HG02852 (cell line): ENCODE measurements at regions not wholly inside any gene's neighbourhood (a gene's known extent, or its start where the extent isn't known, plus 50 kb on each side); places are given as distances from the start of the nearest gene placed in this dataset.
A peak's percentile ranks its signal among the peaks of the same experiment; 100 is the strongest.

ENCODE experiments used
- ATAC-seq: cut with Tn5 transposase; IDR thresholded peaks from one replicate; pipeline ENCODE4 v1.9.1; 2021; ENCODE audit warnings: mild to moderate bottlenecking, moderate library complexity; ENCODE audit not compliant: unreplicated experiment

DNA sequence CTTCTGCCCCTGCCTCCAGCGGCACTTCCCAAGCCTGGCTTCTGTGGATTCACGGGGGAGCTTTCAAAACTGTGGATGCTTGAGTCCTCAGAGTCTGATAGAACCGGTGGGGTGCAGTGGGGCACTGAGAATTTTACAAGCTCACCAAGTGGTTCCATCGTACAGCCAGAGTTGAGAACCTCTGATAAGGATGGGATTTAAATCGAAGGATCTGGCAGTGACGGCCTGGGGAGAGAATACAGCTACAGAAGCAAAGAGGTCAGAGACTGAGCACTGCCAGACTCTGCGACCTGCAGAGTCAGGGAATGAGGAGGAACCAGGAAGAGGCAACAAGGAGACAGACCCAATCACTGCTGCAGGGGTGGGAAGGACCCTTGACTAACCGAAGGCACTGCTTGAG lies 124.6 kb upstream of the BOD1 start:
- ATAC-seq, result no peak

DNA sequence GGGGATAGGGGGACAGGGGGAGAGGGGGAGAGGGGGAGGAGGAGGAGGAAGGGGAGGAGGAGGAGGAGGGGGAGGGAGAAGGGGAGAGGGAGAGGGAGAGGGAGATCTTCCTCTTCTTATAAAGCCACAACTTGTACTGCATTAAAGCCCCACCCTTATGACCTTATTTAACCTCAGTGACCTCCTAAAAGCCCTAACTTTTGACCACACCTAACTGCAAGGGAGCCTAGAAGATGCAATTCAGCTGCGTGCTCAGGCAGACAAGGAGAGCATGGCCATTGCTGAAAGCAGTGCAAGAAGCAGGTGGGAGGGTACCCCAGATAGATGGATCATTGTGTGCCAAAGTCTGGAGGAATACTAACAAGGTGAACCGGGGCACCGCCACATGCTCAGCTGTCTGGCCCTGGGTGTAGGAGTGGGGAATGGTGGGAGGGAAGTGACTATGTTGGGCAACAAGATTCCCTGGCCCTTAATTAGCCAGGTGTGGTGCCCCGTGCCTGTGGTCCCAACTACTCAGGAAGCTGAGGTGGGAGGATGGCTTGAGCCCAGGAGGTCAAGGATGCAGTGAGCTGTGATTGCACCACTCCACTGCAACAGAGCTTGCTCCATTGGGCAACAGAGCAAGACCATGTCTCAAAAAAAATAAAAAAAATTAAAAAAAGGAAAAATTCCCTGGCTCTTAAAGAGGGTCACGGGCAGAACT lies 125.4 kb upstream of the BOD1 start:
- peak; percentile 22 for ATAC-seq

DNA sequence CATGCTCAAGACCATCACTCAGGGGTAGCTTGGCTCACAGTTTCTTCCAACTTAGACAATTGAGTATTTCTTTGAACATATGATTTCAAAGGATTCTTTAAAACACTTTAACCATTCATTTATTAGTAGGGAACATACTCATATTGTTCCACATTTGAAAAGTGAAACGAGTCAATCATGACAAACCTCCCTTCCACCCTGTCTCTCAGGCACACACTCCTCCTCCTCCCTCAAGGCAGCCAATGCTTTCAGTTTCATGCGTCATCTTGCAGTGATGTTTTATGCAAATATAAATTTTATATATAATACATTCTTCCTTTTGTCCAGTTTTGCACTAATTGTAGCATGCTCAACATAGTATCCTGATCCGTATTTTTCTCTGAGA lies 126.0 kb upstream of the BOD1 start:
- ATAC-seq, result peak; percentile 82

DNA sequence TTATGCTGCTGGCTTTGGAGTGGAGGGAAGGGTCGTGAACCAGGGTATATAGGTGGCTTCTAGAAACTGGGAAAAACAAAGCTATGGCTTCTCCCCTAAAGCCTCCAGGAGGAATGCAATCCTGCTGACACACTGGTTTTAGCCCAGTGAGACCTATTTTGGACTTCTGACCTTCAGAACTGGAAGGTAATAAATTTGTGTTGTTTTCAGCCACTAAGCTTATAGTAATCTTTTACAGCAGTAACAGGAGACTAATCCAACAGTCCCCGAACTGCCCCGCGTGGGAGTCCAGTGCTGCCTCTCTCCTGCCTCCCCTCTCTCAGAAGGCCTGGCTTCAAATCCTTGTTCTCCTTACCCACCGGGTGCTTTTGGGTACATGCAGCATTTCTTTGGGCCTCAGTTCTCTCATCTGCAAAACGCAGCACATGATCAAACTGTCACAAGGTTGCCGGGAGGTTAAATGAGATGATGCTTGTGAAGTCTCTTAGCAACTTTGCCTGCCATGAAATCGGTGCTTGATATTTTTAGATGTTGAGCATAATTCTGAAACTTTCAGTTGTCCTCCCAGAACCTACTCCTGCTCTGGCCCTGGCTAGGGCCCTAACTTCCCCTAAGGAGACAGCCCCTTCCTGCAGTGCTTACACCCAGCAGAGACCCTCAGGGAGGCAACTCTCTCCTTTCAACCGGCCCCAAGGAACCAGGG lies 127.3 kb upstream of the BOD1 start:
- ATAC-seq, result no peak

DNA sequence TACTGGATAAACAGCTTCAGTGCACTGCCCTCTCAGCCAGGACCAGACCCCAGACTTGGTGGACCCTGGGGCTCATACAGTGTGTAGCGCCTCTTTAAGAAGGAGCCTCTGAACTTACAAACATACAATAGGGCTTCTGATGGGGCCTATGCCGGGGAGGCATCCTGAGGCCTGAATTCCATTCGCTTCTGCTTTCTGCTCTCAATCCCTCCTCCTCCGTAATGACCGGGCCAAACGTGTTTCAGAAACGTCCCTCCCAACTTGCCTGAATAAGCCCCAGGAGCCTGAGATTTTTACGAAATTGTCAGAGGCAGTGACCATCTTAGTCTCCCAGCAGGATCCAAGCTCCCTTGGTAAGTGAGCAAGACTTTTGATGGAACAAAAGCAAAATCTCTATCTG lies 128.1 kb upstream of the BOD1 start:
- ATAC-seq, result no peak

- ATAC-seq, result peak; percentile 46
Observed at GRCh38 chr5:173745123-173745522, 128.7 kb upstream of the BOD1 start.

- ATAC-seq, result no peak
Observed at GRCh38 chr5:173745557-173745956, 129.1 kb upstream of the BOD1 start.

DNA sequence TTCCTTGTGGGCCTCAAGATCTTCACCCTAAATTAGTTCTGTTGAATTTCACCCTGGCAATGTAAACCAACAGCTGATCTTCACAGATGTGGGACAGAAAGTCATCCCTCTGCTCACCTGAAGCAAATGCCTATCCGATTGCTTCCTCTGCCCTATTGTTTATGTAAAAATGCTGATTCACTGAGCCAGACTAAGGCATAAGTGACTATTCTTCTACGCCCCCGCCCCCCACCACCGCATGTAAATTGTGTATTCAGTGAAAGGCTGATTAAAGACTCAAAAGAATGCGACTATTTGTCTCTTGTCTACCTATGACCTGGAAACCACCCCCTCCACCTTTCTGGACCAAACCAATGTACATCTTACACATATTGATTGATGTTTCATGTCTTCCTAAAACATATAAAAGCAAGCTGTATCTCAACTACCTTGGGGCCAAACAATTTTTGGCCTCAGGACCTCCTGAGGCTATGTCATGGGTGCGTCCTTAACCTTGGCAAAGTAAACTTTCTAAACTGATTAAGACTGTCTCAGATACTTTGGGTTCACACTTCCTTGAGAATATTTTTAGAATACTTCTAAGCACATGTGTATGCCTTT lies 129.7 kb upstream of the BOD1 start:
- no peak for ATAC-seq

GRCh38 chr5:173747876-173748275 lies 131.4 kb upstream of the BOD1 start:
- ATAC-seq, result no peak

DNA sequence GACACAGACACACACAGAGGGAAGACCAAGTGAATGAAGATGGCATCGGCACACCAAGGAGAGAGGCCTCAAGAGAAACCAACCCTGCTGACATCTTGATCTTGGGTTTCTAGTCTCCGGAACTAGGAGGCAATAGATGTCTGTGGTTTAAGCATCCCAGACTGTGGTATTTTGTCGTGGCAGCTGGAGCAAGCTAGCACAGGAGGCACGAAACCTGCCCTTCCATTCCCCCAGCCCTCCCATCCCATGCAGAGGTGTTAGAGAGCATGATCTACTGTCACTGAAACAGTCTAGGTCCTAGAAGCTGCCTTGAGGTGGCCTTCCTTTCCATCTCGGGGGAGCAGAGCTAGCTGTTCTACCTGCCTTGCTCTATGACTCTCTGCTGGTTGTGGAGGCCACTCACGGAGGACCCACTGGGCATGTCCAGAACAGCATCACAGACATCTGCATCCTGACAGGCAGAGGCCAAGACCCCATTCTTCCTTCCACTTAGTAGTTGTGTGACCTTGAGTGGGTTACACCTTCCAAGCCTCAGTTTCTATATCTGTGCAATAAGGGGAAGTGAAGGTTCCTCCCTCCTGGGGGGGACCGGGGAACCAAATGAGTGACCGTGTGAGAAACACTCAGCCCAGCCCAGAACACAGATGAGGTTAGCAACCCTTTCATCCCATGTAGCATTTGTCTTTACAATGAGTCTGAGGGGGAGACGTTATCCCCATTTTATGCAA lies 134.3 kb upstream of the BOD1 start:
- no peak for ATAC-seq

GRCh38 chr5:173751266-173751600 lies 134.8 kb upstream of the BOD1 start:
- ATAC-seq, result no peak

DNA sequence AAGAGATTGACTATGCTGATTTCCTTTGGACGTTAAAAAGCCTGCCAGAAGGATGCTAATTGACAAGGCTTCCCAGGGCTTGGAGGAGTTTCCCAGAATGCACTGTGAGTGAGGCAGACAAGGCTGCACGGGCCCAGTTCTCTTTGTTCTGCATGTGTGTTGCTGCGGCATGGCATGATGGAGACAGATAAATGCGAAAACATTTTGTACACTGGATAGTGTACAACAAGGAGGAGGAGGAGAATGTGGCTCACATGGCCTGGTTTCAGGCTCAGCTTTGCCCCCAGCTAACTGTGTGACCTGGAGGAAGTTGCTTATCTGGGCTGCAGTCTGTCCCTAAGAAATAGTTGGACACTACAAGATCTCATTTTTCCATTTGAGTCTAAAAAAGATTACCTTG lies 135.5 kb upstream of the CPEB4 start:
- no peak for ATAC-seq

GRCh38 chr5:173753307-173754168 lies 134.6 kb upstream of the CPEB4 start:
- ATAC-seq, result no peak

DNA sequence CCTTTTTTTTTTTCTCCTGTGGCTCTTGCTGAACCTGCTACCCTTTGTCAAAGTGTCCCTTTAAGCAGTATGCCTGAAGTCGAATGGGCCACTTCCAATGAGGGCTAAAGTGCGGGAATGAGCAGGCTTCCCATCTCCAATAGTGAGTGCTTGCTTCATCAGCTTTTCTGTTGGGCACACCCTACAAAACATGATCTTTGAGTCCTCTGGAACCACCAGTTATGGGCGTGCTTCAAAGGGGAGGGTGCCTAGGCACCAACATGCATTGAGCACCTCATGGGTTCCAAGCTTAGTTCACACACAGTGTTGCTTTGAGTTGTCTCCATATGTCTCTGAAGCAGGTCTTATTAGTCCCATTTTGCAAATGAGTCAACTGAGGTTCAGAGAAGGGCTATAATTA lies 132.8 kb upstream of the CPEB4 start:
- no peak for ATAC-seq

DNA sequence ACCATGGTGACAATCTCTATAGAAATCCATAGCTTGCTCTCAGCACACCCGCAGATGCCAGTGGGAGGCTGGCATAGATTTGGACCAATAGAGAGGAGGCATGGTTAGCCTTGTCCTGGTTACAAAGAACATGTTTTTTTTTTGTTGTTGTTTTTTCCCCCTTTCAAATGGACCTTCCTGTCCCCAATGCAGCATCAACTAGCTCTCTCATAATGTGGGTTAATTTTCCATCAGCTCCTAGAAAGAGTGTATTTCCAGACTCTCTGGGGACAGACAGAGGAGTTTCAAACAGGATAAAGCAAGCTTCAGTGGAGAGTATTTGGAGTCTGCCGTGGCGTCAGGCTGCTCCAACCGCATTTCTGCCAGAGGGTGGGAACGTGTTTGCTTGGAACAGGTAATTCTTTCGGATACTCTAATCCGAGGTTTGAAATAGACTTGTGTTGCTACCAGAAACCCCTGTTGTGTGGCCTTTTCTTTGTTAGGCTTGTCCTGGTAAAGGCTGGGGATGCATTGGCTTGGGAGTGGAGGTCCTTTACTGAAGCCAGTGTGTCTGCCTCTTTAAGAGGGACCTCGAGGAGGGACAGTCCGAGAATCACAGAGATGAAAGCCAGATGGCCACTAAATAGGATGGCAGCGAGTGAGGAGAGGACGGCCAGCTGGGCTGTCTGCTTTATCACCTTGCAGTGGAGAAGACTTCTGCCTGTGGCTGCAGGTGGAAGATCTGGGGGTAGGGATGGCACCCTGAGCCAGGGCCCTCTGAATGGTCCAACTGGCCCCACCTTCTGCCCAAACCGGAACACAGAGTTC lies 130.5 kb upstream of the CPEB4 start:
- no peak for ATAC-seq

DNA sequence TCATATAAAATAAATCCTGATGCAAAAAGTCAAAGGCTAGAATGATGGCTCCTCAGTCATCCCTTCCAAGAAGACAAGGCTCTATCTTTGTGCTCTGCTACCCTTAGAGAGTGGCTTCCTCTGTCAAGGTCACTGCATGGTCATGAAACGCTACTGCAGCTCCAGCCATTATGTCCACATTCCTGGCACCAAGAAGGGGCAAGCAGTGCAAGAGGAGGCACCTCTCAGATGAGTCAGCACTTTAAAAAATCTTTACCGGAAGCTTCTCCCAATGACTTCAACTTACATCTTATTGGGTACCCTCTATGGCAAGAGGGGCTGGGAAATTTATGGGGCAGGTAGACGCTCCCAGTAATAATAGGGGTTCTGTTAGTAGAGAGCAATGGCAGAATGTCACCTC lies 129.5 kb upstream of the CPEB4 start:
- no peak for ATAC-seq

DNA sequence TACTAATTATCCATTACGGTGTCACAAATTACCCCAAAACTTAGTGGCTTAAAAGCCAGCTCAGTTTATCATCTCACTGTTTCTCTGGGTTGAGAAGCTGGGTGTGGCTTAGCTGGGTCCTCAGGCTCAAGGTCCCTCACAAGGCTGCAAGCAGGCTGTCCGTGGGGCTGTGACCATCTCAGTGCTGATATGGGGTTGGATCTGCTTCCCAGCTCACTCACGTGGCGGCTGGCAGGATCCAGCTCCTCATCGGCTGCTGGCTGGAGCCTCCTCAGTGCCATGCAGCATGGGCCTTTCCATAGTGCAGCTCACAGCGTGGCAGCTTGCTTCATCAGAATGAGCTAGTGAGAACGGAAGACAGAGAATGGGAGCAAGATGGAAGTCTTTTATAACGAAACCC lies 128.5 kb upstream of the CPEB4 start:
- ATAC-seq, result no peak

- no peak for ATAC-seq
Observed at GRCh38 chr5:173760461-173761177, 127.5 kb upstream of the CPEB4 start.

- no peak for ATAC-seq
Observed at GRCh38 chr5:173761178-173761513, 127.0 kb upstream of the CPEB4 start.

DNA sequence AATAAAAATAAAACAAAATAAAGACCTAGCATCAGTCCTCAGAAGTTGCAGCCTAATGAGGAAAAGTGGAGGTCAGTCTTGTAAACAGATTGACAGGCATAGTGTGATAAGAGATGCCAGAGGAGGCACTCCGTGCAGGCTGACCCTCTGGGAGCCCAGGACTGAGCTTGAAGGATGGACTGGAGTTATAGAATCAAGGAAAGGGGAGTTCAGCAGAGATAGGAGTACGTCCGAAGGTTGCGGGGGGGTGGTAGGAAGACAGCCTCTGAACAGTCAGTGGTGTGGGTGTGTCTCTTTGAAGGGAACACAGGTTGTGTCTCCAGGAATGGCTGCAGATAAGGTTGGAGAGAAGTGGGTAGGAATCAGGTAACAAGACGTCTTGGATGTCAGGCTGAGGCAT lies 126.1 kb upstream of the CPEB4 start:
- no peak for ATAC-seq
